HG02973 (cell line): ENCODE measurements at regions not wholly inside any gene's neighbourhood (a gene's known extent, or its start where the extent isn't known, plus 50 kb on each side); places are given as distances from the start of the nearest gene placed in this dataset.
A peak's percentile ranks its signal among the peaks of the same experiment; 100 is the strongest.
"Not testable (repeated sequence)": the region's sequence is repeated elsewhere in the genome, so short reads cannot be mapped to it uniquely, and the experiment has no call there.

Source experiments
- ATAC-seq: cut with Tn5 transposase; IDR thresholded peaks from one replicate; pipeline ENCODE4 v1.9.1; 2021; ENCODE audit warnings: moderate library complexity; ENCODE audit not compliant: unreplicated experiment

DNA sequence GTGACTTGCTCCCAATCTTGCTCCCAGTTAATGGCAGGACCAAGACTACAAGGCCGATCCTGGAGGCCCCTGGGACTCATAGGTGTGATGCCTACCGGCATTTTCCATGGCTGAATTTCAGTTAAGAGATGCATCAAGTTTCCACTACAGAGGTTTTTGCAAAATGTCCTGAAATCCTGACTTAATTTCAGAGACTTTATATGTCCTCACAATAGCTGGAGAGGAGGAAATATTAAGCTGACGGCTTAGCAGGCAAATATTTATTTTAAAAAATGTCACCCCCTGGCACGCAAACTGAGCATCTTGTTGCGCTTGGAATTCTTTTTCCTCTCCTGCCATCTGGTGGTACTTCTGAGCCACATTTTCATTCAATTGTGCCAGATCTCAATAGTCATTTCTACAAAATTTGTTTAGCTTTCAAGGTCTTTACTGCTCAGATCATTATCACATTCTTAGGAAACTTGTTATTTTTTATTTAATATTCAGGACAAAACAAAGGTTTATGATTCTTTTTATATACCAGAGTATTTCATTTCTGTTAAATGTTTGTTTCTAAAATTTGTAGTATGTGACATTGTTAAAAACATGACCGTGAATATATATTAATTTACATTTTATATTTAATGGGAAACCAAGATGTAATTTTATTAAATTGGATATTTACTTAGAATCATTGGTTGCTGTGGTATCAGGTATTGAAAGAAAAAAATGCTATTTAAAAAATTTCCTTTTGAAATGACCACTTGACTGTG is 189.2 kb upstream of the THRB start:
- ATAC-seq: no peak

DNA sequence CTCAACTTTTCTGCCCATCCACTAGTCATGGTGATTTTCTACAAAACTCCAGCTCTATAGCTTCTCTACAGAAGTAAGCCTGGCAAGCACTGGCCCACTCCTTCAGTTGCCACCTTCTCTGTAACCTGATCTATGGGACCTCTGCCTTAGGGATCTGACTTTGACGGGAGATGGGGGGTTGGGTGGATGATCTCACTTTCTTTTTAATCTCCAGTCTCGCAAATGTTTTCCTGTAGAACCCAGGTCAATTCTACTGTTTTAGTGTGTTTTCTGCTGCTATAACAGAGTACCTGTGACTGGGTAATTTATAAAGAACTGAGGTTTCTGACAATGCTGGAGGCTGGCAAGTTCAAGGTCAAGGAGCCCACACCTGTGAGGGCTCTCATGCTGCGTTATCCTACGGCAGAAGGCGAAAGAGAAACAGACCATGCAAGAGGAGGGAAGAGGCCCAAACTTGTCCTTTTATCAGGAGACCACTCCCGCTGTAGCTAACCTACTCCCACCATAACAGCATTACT is 189.9 kb upstream of the THRB start:
- ATAC-seq: no peak

DNA sequence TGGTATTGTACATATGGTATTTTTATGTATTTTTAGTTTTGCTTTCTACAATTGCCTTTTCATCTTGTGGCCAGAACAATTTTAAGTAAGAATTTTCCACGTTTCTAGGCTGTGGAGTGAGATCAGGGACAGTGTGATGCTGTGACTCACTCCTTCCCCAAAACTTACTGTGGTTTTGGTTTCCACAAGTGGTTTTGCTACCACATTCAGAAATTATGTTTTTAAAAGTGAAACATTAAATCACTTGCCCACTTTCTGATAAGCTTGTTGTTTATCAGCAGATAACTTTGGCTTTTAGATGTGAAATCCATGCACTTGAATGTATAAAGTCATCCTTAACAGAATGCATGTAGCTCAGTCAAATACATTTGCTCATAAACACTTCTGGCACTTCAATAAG is 192.2 kb upstream of the THRB start:
- peak; percentile 48 for ATAC-seq

GRCh38 chr3:24687671-24688070 is 193.0 kb upstream of the THRB start:
- no peak for ATAC-seq

DNA sequence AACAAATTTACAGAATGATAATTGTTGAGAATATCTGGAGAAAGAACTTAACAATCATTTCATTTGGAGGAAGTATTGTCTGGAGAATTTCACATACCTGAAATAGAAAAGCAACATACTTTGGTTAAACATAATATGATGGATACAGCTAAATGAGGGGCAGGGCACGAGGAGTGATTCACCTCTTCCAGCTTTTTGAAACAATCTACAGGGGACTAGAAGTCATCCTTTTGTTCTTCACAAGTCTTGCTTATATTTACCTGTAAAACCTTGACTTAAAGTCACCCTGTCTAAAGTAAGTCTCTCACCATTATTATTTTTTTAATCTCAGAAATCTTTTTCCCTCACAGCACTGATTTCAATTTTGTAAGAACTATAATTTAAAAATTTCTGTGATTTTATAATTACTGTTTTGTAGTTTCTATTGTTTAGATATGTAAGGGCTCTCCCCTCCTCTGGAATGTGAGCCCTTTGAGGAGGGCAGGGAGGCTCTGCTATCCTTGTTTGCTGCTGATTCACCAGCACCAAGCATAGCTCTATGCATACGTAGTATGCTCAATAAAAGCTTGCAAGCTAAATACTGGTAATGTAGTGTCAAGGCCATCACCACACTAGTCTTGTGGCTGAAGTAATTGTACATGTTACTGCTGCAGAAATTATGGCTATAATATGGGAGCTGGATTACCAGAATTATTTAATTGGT is 193.9 kb upstream of the THRB start:
- no peak for ATAC-seq

GRCh38 chr3:24689353-24689752 is 194.7 kb upstream of the THRB start:
- no peak for ATAC-seq

DNA sequence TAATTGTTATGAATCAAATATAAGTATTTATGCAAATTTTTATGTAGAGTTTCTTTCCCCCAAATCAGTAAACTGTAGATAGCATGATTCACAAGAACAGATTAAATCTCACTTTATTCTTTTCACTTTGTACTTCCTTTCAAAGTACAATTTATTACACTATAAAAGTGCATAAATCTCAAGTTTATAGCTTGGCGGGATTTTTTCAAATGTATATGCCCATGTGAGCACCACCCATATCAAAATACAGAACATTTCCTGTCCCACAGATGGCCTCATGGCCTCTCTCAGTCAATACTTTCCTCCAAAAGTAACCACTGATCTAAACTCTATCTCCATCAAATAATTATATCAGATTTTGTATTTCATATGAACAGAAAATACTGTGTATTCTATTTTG is 196.1 kb upstream of the THRB start:
- ATAC-seq: no peak

DNA sequence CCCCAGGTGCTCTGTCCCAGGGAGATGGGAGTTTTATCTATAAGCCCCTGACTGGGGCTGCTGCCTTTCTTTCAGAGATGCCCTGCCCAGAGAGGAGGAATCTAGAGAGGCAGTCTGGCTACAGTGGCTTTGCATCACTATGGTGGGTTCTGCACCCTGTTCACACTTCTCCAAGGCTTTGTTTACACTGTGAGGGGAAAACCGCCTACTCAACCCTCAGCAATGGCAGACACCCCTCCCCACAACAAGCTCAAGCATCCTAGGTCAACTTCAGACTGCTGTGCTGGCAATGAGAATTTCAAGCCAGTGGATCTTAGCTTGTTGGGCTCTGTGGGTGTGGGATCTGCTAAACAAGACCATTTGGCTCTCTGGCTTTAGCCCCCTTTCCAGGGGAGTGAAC is 204.4 kb upstream of the THRB start:
- not testable (repeated sequence) for ATAC-seq

- ATAC-seq: no peak
Observed at GRCh38 chr3:24704496-24704895, 209.8 kb upstream of the THRB start.

DNA sequence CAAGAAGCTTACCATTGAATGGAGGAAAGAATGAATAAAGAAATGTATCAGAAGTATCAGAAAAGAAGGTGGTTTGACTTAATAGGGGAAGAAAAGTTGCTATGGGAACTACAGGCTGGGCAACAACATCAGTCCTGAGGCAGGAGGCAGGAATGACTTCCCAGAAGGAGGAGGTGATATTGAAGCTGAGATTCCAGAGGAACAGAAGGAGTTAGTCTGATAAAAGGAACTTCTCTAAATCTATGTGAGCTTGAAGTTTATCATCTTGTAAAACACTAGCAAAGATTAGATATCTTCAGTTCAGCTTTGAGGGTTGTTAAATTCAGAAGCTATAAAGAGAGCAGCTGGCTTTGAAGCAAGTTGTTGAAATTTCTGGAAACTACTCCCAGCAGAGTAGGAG is 213.3 kb upstream of the THRB start:
- no peak for ATAC-seq

- no peak for ATAC-seq
Observed at GRCh38 chr3:24709956-24710355, 215.3 kb upstream of the THRB start.

- ATAC-seq: no peak
Observed at GRCh38 chr3:24713516-24713915, 218.9 kb upstream of the THRB start.

DNA sequence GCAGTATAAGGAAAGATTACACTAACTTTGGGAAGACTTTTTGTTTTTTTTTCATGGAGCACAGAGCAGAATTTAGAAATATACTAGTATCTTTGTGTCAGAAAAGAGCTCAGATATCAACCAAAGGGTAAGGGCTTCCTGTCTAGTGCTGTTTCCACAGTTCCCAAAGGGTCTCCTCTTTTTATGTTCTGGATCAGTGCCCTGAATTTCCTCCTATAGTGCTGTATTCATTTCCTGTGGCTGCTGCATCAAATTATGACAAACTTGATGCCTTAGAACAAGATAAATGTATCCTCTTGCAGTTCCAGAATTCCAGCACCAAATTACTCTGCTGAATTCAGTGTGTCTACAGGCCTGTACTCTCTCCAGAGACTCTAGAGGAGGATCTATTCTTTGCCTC is 219.8 kb upstream of the THRB start:
- ATAC-seq: no peak

- ATAC-seq: no peak
Observed at GRCh38 chr3:24715171-24715792, 220.6 kb upstream of the THRB start.

DNA sequence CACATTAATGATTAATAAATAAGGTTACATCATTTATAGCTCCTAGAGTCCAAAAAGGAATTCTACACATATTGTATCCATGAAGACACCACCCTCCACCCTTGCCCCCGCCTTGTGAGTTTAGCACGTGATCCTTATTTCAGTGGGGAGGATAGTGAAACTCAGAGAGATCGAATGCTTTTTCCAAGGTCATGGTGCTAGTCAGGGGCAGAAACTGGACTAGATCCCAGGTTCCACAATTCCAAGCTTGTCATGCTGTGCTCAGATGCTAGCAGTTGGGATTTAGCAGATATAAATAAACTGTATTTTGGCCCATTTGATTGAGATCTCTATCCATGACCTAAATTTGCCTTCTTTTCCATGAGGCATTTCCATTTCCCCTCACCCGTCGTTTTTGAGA is 227.4 kb upstream of the THRB start:
- no peak for ATAC-seq

DNA sequence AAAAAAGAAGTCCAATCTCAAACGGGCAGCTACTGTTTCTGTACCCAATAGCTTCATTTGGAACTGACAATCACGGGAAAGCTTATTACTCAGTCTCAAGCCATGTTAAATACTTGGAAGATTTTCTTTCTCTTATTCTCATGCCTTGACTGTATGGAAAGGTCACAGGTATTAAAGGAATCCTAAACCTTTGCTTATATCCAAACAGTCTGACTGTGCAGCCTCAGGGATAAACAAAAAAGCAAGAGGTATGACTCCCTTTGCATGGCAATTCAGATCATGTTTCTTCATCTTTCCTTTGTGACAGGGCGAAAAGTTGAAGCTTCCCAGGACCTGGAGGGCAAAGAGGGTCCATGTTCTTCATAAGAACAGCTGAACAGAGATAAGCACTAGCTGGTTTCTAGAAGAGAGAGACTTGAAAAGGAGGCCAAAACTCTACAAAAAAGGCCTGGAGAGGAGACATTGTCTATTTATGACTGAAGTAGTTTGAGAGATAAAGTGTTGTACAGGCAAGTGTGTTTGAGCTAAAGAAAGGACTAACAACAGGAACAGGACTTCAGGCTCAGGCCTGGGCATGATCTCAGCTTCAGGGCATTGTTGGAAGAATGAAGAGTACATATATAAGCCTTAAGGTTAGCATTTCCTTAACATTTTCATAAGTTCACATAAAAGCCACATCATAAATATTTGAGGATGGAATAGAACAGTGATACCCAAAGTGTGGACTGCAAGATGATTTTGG is 231.0 kb upstream of the THRB start:
- no peak for ATAC-seq

DNA sequence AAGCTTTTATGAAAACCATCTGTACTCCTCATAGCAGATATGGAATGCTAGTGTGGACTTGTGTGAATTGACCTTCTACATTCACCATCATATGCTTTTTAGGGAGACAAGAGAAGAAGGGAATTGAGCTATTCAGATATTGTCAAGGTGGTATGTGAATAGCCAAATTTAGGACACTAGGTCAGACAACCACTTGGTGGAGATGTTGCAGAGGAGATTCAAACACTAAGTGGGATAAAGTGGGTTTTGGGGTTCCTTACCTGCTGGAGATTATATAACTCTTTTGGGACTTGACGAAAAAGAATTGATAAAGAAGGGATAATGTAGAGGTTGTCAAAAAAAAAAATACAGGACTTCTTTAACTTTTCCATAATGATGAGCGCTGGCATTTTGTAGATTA is 231.8 kb upstream of the THRB start:
- ATAC-seq: no peak

- no peak for ATAC-seq
Observed at GRCh38 chr3:24730173-24730572, 235.5 kb upstream of the THRB start.

GRCh38 chr3:24734019-24734418 is 239.4 kb upstream of the THRB start:
- no peak for ATAC-seq

DNA sequence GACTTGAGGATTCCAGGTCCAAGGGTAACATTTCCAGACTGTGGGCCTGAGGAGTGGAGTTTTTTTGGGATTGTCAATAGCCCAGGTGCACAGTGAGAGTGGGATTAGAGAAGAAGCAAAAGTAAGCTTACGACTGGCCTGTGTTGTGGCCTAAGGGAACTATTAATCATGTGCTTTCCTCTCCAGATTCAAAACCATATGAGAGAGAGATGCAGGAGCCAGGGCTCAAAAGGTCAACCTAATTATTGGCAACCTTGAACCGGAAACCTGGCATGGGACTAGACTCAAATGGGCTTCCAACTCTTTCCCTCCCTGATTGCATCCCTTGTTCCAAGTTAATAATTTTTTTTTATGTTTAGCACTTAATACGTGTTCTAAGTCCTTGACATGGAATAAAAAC is 242.1 kb upstream of the THRB start:
- no peak for ATAC-seq

DNA sequence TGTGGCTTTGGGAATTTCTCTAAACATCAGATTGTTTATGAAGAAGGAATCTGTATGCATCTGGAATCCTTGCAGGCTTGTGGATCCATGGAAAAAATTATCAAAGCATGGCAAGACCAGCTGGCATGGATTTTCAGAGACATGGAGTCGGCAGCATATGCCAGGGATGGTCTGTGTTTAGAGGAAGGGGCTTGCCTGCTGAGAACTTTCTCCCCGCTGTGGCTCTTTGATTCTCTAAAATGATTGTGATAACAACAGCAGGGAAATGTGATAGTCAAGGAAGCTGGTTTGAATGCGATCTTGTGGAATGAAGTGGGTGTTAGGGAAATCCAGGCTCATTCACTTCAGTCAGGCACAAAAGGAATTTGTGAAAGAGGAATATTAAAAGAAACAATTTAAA is 245.7 kb upstream of the THRB start:
- no peak for ATAC-seq
